GM18508 (cell line): ENCODE measurements at regions not wholly inside any gene's neighbourhood (a gene's known extent, or its start where the extent isn't known, plus 50 kb on each side); places are given as distances from the start of the nearest gene placed in this dataset.

Source experiments
- ATAC-seq: cut with Tn5 transposase; IDR thresholded peaks from one replicate; pipeline ENCODE4 v1.9.1; 2021; ENCODE audit warnings: moderate number of reproducible peaks; ENCODE audit not compliant: insufficient read depth, unreplicated experiment

GRCh38 chr9:78590068-78590467 is 293.1 kb downstream of the PSAT1 start:
- ATAC-seq: no peak

GRCh38 chr9:78592811-78593210 is 295.9 kb downstream of the PSAT1 start:
- ATAC-seq: no peak

GRCh38 chr9:78595200-78595945 is 298.4 kb downstream of the PSAT1 start:
- ATAC-seq: no peak

GRCh38 chr9:78596346-78596745 is 299.4 kb downstream of the PSAT1 start:
- no peak for ATAC-seq

- no peak for ATAC-seq
Measured at GRCh38 chr9:78598120-78598519, 301.2 kb downstream of the PSAT1 start.

- no peak for ATAC-seq
Measured at GRCh38 chr9:78599926-78600325, 303.0 kb downstream of the PSAT1 start.

- ATAC-seq: peak; percentile 60
Measured at GRCh38 chr9:78601957-78602565, 305.1 kb downstream of the PSAT1 start.

- ATAC-seq: no peak
Measured at GRCh38 chr9:78605041-78606000, 308.4 kb downstream of the PSAT1 start.

GRCh38 chr9:78606001-78606379 is 309.1 kb downstream of the PSAT1 start:
- ATAC-seq: no peak

- ATAC-seq: no peak
Measured at GRCh38 chr9:78607853-78608252, 310.9 kb downstream of the PSAT1 start.

- no peak for ATAC-seq
Measured at GRCh38 chr9:78609450-78609849, 312.5 kb downstream of the PSAT1 start.

- ATAC-seq: no peak
Measured at GRCh38 chr9:78612091-78612490, 315.2 kb downstream of the PSAT1 start.

- ATAC-seq: no peak
Measured at GRCh38 chr9:78613006-78613405, 316.1 kb downstream of the PSAT1 start.

GRCh38 chr9:78614892-78615291 is 318.0 kb downstream of the PSAT1 start:
- no peak for ATAC-seq

- no peak for ATAC-seq
Measured at GRCh38 chr9:78615372-78615771, 318.4 kb downstream of the PSAT1 start.

GRCh38 chr9:78618735-78619134 is 321.8 kb downstream of the PSAT1 start:
- no peak for ATAC-seq

- ATAC-seq: no peak
Measured at GRCh38 chr9:78620303-78620702, 323.4 kb downstream of the PSAT1 start.

GRCh38 chr9:78620764-78621163 is 323.8 kb downstream of the PSAT1 start:
- no peak for ATAC-seq

- ATAC-seq: no peak
Measured at GRCh38 chr9:78622126-78622525, 325.2 kb downstream of the PSAT1 start.

GRCh38 chr9:78626971-78627370 is 330.0 kb downstream of the PSAT1 start:
- ATAC-seq: no peak

- no peak for ATAC-seq
Measured at GRCh38 chr9:78630966-78631365, 334.0 kb downstream of the PSAT1 start.
